NCI-H345 (cell line): ENCODE measurements at regions not wholly inside any gene's neighbourhood (a gene's known extent, or its start where the extent isn't known, plus 50 kb on each side); places are given as distances from the start of the nearest gene placed in this dataset.

ENCODE experiments used
- DNase-seq: peaks from one replicate; lab custom pipeline; 2025; lab: John Stamatoyannopoulos, UW

DNA sequence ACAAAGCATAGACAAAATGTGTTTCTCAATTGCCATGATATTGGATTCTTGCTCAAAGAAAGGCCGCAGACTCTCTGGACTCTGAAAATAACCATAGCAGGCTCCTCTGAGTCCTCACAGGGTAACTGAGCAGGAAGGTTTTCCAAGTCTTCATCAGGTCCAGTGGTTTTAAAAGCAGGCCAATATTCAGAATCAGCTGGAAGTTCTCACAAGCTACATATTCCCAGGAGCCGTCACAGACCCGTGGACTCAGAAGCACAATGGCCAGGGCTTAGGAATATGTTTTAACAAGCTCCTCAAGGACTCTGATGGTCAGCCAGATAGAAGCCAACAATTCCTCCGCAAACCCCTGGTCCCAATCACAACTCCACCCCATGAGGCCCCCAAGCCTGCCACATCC is 256.1 kb upstream of the ADAMTS9 start:
- no peak for DNase-seq

- no peak for DNase-seq
Measured at GRCh38 chr3:64940596-64941348, 253.0 kb upstream of the ADAMTS9 start.

DNA sequence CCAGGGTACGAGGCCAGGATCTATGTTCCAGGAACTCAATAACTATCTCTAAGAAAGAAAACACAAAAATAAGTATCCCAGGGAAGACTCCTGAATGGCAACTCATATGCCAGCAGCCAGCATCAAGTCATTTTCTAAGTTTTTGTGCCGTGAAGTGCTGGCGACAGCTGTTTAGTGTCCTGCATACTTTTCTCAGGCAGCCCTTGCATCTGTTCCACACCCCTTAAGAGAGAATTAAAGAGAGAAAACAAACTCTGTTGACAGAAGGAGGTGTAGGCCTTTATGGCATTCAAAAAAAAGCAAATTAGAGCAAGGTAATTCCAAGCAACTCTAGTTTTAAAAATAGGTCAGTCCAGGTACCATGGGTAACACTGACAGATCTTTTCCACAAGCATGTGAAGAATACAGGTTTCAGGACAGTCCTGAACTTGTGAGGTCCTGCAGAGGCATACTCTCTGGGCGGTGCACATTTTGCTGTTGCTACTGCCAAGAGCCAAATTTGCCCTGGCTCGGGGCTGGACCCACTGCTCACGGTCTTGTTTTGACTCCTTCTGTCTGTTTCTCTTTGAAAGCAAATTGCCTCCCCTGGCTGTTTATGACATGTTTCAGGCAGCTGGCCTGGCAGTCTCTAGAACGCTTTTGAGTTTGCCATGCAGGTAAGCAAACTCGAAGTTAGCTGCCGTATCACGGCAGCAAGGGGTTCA is 252.1 kb upstream of the ADAMTS9 start:
- no peak for DNase-seq

DNA sequence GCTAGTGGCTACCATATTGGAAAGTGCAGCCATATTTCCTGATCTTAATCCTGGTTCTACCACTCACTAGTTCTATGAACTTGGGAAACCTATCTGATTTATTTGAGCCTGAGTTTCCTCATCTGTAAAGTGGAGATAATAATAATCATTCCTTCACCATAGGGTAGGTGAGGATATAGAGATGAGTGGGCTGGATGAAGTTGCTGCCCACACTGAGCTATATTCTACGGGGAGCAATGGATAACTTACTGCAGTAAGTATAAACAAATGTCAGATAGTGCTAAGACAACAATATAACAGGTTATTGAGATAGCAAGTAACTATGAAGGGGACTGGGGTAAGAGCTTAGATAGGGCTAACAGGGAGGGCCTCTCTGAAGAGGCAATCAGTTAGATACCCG is 251.5 kb upstream of the ADAMTS9 start:
- no peak for DNase-seq

GRCh38 chr3:64936556-64936955 is 248.8 kb upstream of the ADAMTS9 start:
- no peak for DNase-seq

DNA sequence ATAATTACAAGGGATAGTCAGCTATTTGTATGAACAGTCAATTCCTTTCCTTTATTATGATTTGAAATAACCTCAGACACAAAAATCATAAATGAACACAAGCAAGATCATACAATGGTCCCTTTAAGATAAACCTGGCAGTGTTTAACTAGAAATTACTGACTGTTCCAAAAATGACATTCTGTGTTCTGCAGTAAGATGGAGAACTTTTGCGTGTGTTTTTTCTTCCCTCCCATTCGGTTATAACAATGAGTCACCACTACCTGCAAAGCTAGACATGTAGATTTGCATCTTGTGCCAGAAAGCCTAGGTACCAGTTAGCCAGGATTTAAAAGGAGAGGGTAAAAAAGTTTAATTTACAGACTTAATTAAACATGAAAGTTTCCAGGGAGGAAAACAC is 248.2 kb upstream of the ADAMTS9 start:
- DNase-seq, result no peak

GRCh38 chr3:64932666-64933342 is 245.0 kb upstream of the ADAMTS9 start:
- no peak for DNase-seq

DNA sequence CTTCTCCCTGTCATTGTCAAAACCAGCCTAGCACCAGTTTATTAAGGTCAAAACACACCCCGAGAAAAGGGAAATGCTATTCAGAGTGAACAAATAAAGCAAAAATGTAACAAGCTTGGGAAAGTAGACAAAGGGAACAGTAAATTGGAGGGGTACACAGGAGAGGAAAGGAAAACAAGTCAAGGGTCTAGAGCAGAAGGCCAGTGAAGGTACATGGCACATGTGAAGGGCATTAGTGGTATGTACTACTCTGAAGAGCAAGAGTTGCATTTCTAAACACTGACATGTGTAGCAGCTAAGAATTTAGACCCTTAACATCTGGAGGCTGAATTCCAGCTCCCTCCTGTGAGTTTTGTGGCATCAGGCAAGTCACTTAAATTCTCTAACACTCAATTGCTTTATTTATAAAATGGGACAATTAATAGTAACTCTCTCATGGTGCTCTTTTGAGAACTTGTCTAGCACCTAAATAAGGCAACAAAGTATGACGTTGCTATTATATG is 244.3 kb upstream of the ADAMTS9 start:
- no peak for DNase-seq

DNA sequence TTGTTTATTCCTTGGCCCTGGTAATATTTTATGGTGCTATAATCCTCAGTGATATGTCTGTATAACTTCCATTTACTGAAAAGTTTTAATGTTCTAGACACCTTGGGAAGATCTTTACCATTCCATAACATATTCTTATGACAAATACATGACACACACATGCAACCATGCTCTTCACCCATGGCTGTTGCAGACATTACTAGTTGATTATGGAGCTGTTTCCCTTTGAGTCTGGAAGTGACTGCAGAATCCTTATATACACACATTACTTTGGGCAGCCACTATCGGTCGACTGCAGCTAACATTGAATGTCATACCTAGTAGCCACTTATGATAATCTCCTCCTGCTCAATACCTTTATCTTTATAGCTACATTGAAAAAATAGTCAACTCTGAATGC is 243.1 kb upstream of the ADAMTS9 start:
- no peak for DNase-seq

DNA sequence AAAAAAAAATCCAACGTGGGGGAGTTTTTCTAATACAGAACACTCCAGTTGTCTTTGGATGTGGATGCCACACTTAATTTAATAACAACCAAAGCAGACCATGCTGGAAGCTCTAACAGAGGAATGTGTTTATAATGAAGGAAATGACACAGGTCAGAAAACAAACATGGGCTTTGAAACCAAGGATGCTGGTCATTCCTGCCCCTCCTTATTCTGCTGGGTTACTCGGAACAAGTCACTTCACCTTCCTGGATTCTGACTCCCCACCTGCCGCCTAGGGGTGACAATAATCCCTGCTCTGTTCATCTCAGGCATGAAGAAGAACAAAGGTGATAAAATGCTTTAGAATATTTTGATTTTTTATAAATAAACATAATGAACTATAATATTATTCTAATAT is 240.9 kb upstream of the ADAMTS9 start:
- no peak for DNase-seq

GRCh38 chr3:64927689-64928088 is 239.9 kb upstream of the ADAMTS9 start:
- DNase-seq, result no peak

- DNase-seq, result no peak
Measured at GRCh38 chr3:64925575-64925974, 237.8 kb upstream of the ADAMTS9 start.

GRCh38 chr3:64924961-64925360 is 237.2 kb upstream of the ADAMTS9 start:
- no peak for DNase-seq

GRCh38 chr3:64922213-64922612 is 234.4 kb upstream of the ADAMTS9 start:
- DNase-seq, result no peak

GRCh38 chr3:64921281-64922065 is 233.7 kb upstream of the ADAMTS9 start:
- no peak for DNase-seq

- DNase-seq, result no peak
Measured at GRCh38 chr3:64919934-64920333, 232.1 kb upstream of the ADAMTS9 start.

- DNase-seq, result no peak
Measured at GRCh38 chr3:64918989-64919388, 231.2 kb upstream of the ADAMTS9 start.

- no peak for DNase-seq
Measured at GRCh38 chr3:64917914-64918453, 230.2 kb upstream of the ADAMTS9 start.

DNA sequence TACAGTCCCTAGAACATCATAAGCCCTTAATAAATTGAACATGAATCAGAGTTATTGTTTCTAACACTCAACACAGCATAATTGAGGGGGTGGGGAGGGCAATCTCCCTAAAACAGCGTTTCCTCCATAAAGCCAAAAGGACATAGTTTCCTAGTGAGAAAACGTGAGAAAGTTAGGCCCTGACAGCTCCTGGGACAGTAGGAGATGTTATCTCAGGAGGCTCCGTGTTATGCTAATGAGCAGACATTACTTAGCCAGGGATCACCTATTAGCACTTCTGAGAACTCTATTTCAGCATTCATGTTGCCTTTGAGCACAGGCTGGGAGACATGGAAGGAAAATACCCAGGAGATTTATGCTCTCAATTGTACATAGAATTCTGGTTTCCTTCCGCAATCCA is 229.1 kb upstream of the ADAMTS9 start:
- DNase-seq, result no peak

GRCh38 chr3:64916192-64916798 is 228.5 kb upstream of the ADAMTS9 start:
- DNase-seq, result no peak

DNA sequence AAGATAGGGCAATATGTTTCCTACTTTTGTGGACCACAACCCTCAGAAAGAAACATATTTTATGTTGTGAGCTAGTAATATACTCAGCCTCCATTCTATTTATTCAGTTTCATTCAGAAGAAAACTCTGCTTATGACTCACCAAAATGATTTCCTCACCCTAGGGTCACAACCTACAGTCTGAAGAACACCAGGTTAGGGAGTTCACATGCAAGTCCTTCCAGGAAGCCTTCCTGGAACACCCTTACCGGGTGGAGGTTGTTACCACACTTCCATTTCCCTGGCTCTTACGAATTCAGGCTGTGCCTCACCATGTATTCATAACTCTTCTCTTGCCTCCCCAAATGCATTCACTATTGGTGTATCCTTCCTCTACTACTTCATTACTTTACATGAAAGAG is 228.0 kb upstream of the ADAMTS9 start:
- no peak for DNase-seq
